ENCODE measurements at regions not wholly inside any gene's neighbourhood (a gene's known extent, or its start where the extent isn't known, plus 50 kb on each side); places are given as distances from the start of the nearest gene placed in this dataset.

- no peak for TF ChIP-seq POLR2AphosphoS5 (IDR thresholded peaks at IDR 0.05; ENCODE audit: low read depth, low read length)
- no peak for TF ChIP-seq POU2F2 (IDR thresholded peaks at IDR 0.05; ENCODE audit: low read depth, low read length)
- no peak for TF ChIP-seq PAX5 (IDR thresholded peaks at IDR 0.05; ENCODE audit: insufficient read depth, low read length, severe bottlenecking)
- TF ChIP-seq POLR2A (IDR thresholded peaks at IDR 0.05; ENCODE audit: low read depth, low read length), result no peak
- no peak for TF ChIP-seq TAF1 (IDR thresholded peaks at IDR 0.05; ENCODE audit: low read depth, low read length)
- no peak for TF ChIP-seq SPI1 (IDR thresholded peaks at IDR 0.05; ENCODE audit: low read depth, low read length)
- FAIRE-seq (no peak), DNase-seq (ENCODE audit: insufficient read length, low spot score) (no peak)
Observed at GRCh38 chr12:87266305-87266704, 762.9 kb downstream of the C12orf50 start.

- TF ChIP-seq POU2F2 (IDR thresholded peaks at IDR 0.05; ENCODE audit: low read depth, low read length) (no peak), PAX5 (IDR thresholded peaks at IDR 0.05; ENCODE audit: insufficient read depth, low read length, severe bottlenecking) (no peak), POLR2A (IDR thresholded peaks at IDR 0.05; ENCODE audit: low read depth, low read length) (no peak), TAF1 (IDR thresholded peaks at IDR 0.05; ENCODE audit: low read depth, low read length) (no peak), SPI1 (IDR thresholded peaks at IDR 0.05; ENCODE audit: low read depth, low read length) (no peak), POLR2AphosphoS5 (IDR thresholded peaks at IDR 0.05; ENCODE audit: low read depth, low read length) (no peak)
- no peak for FAIRE-seq
- DNase-seq (ENCODE audit: insufficient read length, low spot score), result no peak
Observed at GRCh38 chr12:87259391-87259790, 769.8 kb downstream of the C12orf50 start.

GRCh38 chr12:87254381-87255030 is 774.7 kb downstream of the C12orf50 start:
- TF ChIP-seq SPI1 (IDR thresholded peaks at IDR 0.05; ENCODE audit: low read depth, low read length) (no peak), TAF1 (IDR thresholded peaks at IDR 0.05; ENCODE audit: low read depth, low read length) (no peak), POU2F2 (IDR thresholded peaks at IDR 0.05; ENCODE audit: low read depth, low read length) (no peak), PAX5 (IDR thresholded peaks at IDR 0.05; ENCODE audit: insufficient read depth, low read length, severe bottlenecking) (no peak), POLR2A (IDR thresholded peaks at IDR 0.05; ENCODE audit: low read depth, low read length) (no peak), POLR2AphosphoS5 (IDR thresholded peaks at IDR 0.05; ENCODE audit: low read depth, low read length) (no peak)
- DNase-seq (ENCODE audit: insufficient read length, low spot score) (no peak), FAIRE-seq (no peak)

GRCh38 chr12:87253157-87253556 is 776.0 kb downstream of the C12orf50 start:
- FAIRE-seq (no peak), DNase-seq (ENCODE audit: insufficient read length, low spot score) (no peak)
- TF ChIP-seq TAF1 (IDR thresholded peaks at IDR 0.05; ENCODE audit: low read depth, low read length) (no peak), POU2F2 (IDR thresholded peaks at IDR 0.05; ENCODE audit: low read depth, low read length) (no peak), PAX5 (IDR thresholded peaks at IDR 0.05; ENCODE audit: insufficient read depth, low read length, severe bottlenecking) (no peak), POLR2AphosphoS5 (IDR thresholded peaks at IDR 0.05; ENCODE audit: low read depth, low read length) (no peak), SPI1 (IDR thresholded peaks at IDR 0.05; ENCODE audit: low read depth, low read length) (no peak), POLR2A (IDR thresholded peaks at IDR 0.05; ENCODE audit: low read depth, low read length) (no peak)

GRCh38 chr12:87246726-87247125 is 782.5 kb downstream of the C12orf50 start:
- TF ChIP-seq POLR2AphosphoS5 (IDR thresholded peaks at IDR 0.05; ENCODE audit: low read depth, low read length) (no peak), POLR2A (IDR thresholded peaks at IDR 0.05; ENCODE audit: low read depth, low read length) (no peak), POU2F2 (IDR thresholded peaks at IDR 0.05; ENCODE audit: low read depth, low read length) (no peak), PAX5 (IDR thresholded peaks at IDR 0.05; ENCODE audit: insufficient read depth, low read length, severe bottlenecking) (no peak), TAF1 (IDR thresholded peaks at IDR 0.05; ENCODE audit: low read depth, low read length) (no peak), SPI1 (IDR thresholded peaks at IDR 0.05; ENCODE audit: low read depth, low read length) (no peak)
- DNase-seq (ENCODE audit: insufficient read length, low spot score) (no peak), FAIRE-seq (no peak)

GRCh38 chr12:87238466-87238865 is 790.7 kb downstream of the C12orf50 start:
- no peak for TF ChIP-seq PAX5 (IDR thresholded peaks at IDR 0.05; ENCODE audit: insufficient read depth, low read length, severe bottlenecking)
- no peak for TF ChIP-seq TAF1 (IDR thresholded peaks at IDR 0.05; ENCODE audit: low read depth, low read length)
- TF ChIP-seq POU2F2 (IDR thresholded peaks at IDR 0.05; ENCODE audit: low read depth, low read length), result no peak
- no peak for TF ChIP-seq POLR2AphosphoS5 (IDR thresholded peaks at IDR 0.05; ENCODE audit: low read depth, low read length)
- no peak for TF ChIP-seq SPI1 (IDR thresholded peaks at IDR 0.05; ENCODE audit: low read depth, low read length)
- TF ChIP-seq POLR2A (IDR thresholded peaks at IDR 0.05; ENCODE audit: low read depth, low read length), result no peak
- DNase-seq (ENCODE audit: insufficient read length, low spot score) (no peak), FAIRE-seq (no peak)

- FAIRE-seq (no peak), DNase-seq (ENCODE audit: insufficient read length, low spot score) (no peak)
- TF ChIP-seq PAX5 (IDR thresholded peaks at IDR 0.05; ENCODE audit: insufficient read depth, low read length, severe bottlenecking), result no peak
- no peak for TF ChIP-seq POU2F2 (IDR thresholded peaks at IDR 0.05; ENCODE audit: low read depth, low read length)
- no peak for TF ChIP-seq POLR2AphosphoS5 (IDR thresholded peaks at IDR 0.05; ENCODE audit: low read depth, low read length)
- no peak for TF ChIP-seq TAF1 (IDR thresholded peaks at IDR 0.05; ENCODE audit: low read depth, low read length)
- no peak for TF ChIP-seq SPI1 (IDR thresholded peaks at IDR 0.05; ENCODE audit: low read depth, low read length)
- TF ChIP-seq POLR2A (IDR thresholded peaks at IDR 0.05; ENCODE audit: low read depth, low read length), result no peak
Observed at GRCh38 chr12:87234898-87235297, 794.3 kb downstream of the C12orf50 start.

GRCh38 chr12:87233671-87234070 is 795.5 kb downstream of the C12orf50 start:
- no peak for FAIRE-seq
- DNase-seq (ENCODE audit: insufficient read length, low spot score), result no peak
- TF ChIP-seq POLR2A (IDR thresholded peaks at IDR 0.05; ENCODE audit: low read depth, low read length) (no peak), PAX5 (IDR thresholded peaks at IDR 0.05; ENCODE audit: insufficient read depth, low read length, severe bottlenecking) (no peak), TAF1 (IDR thresholded peaks at IDR 0.05; ENCODE audit: low read depth, low read length) (no peak), POLR2AphosphoS5 (IDR thresholded peaks at IDR 0.05; ENCODE audit: low read depth, low read length) (no peak), SPI1 (IDR thresholded peaks at IDR 0.05; ENCODE audit: low read depth, low read length) (no peak), POU2F2 (IDR thresholded peaks at IDR 0.05; ENCODE audit: low read depth, low read length) (no peak)

GRCh38 chr12:87231818-87232217 is 797.4 kb downstream of the C12orf50 start:
- TF ChIP-seq POLR2A (IDR thresholded peaks at IDR 0.05; ENCODE audit: low read depth, low read length) (no peak), POLR2AphosphoS5 (IDR thresholded peaks at IDR 0.05; ENCODE audit: low read depth, low read length) (no peak), PAX5 (IDR thresholded peaks at IDR 0.05; ENCODE audit: insufficient read depth, low read length, severe bottlenecking) (no peak), SPI1 (IDR thresholded peaks at IDR 0.05; ENCODE audit: low read depth, low read length) (no peak), TAF1 (IDR thresholded peaks at IDR 0.05; ENCODE audit: low read depth, low read length) (no peak), POU2F2 (IDR thresholded peaks at IDR 0.05; ENCODE audit: low read depth, low read length) (no peak)
- no peak for FAIRE-seq
- no peak for DNase-seq (ENCODE audit: insufficient read length, low spot score)

All from GM12891 (cell line).